PC-3 (cell line): ENCODE measurements at regions not wholly inside any gene's neighbourhood (a gene's known extent, or its start where the extent isn't known, plus 50 kb on each side); places are given as distances from the start of the nearest gene placed in this dataset.

Source experiments
- ATAC-seq: fragments of 200-7000 bp; cut with Tn5 transposase; 2 replicates; pipeline ENCODE4 v1.9.1; 2020; ENCODE audit warnings: mild to moderate bottlenecking, moderate library complexity
- BruUV-seq: library from RNA; stranded (reverse); fragments of 400-500 nt; replicated peaks from 2 replicates; lab custom pipeline; 2021; lab: Mats Ljungman, UMichigan
- CTCF ChIA-PET: fragments of 300-600 bp; sonication (Branson Sonifier 250); formaldehyde crosslinking; loops from one replicate; lab custom pipeline; 2022; ENCODE audit warnings: antibody characterized with exemption; lab: Charles Lee
- POLR2A ChIA-PET: fragments of 300-600 bp; sonication (Branson Sonifier 250); formaldehyde crosslinking; loops from one replicate; lab custom pipeline; 2022; ENCODE audit warnings: antibody characterized with exemption; ENCODE audit not compliant: unreplicated experiment; lab: Charles Lee
- DNase-seq: peaks from one replicate; pipeline ENCODE4 v3.0.0-alpha.2; 2015
- H2AFZ ChIP-seq: fragments of 300-600 bp; sonication (generic); 2 replicates; pipeline ENCODE4 v1.6.0; 2016; ENCODE audit warnings: antibody characterized with exemption, low read length
- H3F3A ChIP-seq: fragments of 300-600 bp; sonication (generic); one replicate; pipeline ENCODE4 v1.6.0; 2017; ENCODE audit warnings: antibody characterized with exemption, low read length, control low read depth, mild to moderate bottlenecking; ENCODE audit not compliant: unreplicated experiment
- H3K27ac ChIP-seq: fragments of 300-600 bp; sonication (generic); 2 replicates; pipeline ENCODE4 v1.5.1; 2016; ENCODE audit warnings: mild to moderate bottlenecking, low read length
- H3K27me3 ChIP-seq: fragments of 300-600 bp; sonication (generic); 2 replicates; pipeline ENCODE4 v1.6.1; 2016; ENCODE audit warnings: low read length, mixed read lengths
- H3K36me3 ChIP-seq: fragments of 300-600 bp; sonication (generic); 2 replicates; pipeline ENCODE4 v1.6.1; 2016; ENCODE audit warnings: low read depth, mixed run types, low read length, mixed read lengths
- H3K4me1 ChIP-seq: fragments of 300-600 bp; sonication (generic); 2 replicates; pipeline ENCODE4 v1.5.1; 2016; ENCODE audit warnings: low read length; ENCODE audit not compliant: insufficient read depth
- H3K4me2 ChIP-seq: fragments of 300-600 bp; sonication (generic); 2 replicates; pipeline ENCODE4 v1.6.0; 2016; ENCODE audit warnings: low read length
- H3K4me3 ChIP-seq: fragments of 300-600 bp; sonication (generic); 2 replicates; pipeline ENCODE4 v1.5.1; 2016; ENCODE audit warnings: mild to moderate bottlenecking, low read length, mixed read lengths
- H3K79me2 ChIP-seq: fragments of 300-600 bp; sonication (generic); 2 replicates; pipeline ENCODE4 v1.6.1; 2017; ENCODE audit warnings: low read length, mixed read lengths
- H3K9ac ChIP-seq: fragments of 300-600 bp; sonication (generic); 2 replicates; pipeline ENCODE4 v1.6.0; 2016; ENCODE audit warnings: mild to moderate bottlenecking, low read length
- H3K9me2 ChIP-seq: fragments of 300-600 bp; sonication (generic); replicated peaks from 2 replicates; pipeline ENCODE4 v1.6.1; 2016; ENCODE audit warnings: mixed run types, low read length, mixed read lengths
- H3K9me3 ChIP-seq: fragments of 300-600 bp; sonication (generic); 2 replicates; pipeline ENCODE4 v1.6.1; 2016; ENCODE audit warnings: low read length, mixed read lengths
- H4K20me1 ChIP-seq: fragments of 300-600 bp; sonication (generic); 2 replicates; pipeline ENCODE4 v1.6.1; 2016; ENCODE audit warnings: low read length, mixed read lengths
- EZH2 ChIP-seq: fragments of 300-600 bp; sonication (generic); IDR thresholded peaks from one replicate; pipeline ENCODE4 v1.6.1; 2017; ENCODE audit warnings: antibody characterized with exemption, mild to moderate bottlenecking, low read length; ENCODE audit not compliant: unreplicated experiment
- EZH2phosphoT487 ChIP-seq: fragments of 300-600 bp; sonication (generic); IDR thresholded peaks from 2 replicates; pipeline ENCODE4 v1.6.1; 2018; ENCODE audit warnings: mild to moderate bottlenecking, antibody characterized with exemption, low read length, borderline replicate concordance
- intact Hi-C: fragments of 100-400 bp; cut with micrococcal nuclease; formaldehyde crosslinking; loops from 2 replicates; pipeline ENCODE4 v1.9.0; 2023
- TF ChIP-seq, protein P1 (sequence below): fragments of 300-600 bp; sonication (generic); conservative IDR thresholded peaks from 2 replicates; pipeline ENCODE4 v1.5.1; 2017; ENCODE audit warnings: antibody characterized with exemption, low read depth, mild to moderate bottlenecking, low read length

DNA sequence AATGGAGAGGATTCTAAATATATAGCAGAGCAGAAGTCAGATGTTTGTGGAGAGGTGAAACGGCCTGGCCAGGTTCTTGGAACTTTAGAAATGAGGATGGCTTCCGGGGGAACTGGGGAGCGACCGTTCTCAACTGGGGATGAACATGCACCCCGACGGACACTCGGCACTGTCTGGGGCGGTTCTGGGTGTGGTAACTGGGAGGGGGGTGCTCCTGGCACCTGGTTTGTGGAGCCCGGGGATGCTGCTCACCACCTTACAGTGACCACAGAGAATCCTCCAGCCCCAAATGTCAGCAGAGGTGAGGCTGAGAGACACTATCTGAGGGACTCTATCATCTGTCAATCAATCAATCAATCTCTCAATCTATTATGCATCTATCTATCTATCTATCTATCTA, 69.0 kb upstream of the PPP2R3B start:
- POLR2A ChIA-PET: no interaction called here
- no peaks in the 10 kb centered on the region for H3K4me1 ChIP-seq
- TF ChIP-seq EZH2 (no peak), EZH2phosphoT487 (no peak)
- TF ChIP-seq, protein P1, sequence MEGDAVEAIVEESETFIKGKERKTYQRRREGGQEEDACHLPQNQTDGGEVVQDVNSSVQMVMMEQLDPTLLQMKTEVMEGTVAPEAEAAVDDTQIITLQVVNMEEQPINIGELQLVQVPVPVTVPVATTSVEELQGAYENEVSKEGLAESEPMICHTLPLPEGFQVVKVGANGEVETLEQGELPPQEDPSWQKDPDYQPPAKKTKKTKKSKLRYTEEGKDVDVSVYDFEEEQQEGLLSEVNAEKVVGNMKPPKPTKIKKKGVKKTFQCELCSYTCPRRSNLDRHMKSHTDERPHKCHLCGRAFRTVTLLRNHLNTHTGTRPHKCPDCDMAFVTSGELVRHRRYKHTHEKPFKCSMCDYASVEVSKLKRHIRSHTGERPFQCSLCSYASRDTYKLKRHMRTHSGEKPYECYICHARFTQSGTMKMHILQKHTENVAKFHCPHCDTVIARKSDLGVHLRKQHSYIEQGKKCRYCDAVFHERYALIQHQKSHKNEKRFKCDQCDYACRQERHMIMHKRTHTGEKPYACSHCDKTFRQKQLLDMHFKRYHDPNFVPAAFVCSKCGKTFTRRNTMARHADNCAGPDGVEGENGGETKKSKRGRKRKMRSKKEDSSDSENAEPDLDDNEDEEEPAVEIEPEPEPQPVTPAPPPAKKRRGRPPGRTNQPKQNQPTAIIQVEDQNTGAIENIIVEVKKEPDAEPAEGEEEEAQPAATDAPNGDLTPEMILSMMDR: no peak
- BruUV-seq: no TSS peak
- H3K27me3 ChIP-seq: no peaks in the 10 kb centered on the region
- no peak overlapping the region for H2AFZ ChIP-seq
- H3K27ac ChIP-seq: no peak overlapping the region
- H3K9me3 ChIP-seq: no peaks in the 10 kb centered on the region
- no peaks in the 10 kb centered on the region for H3K79me2 ChIP-seq
- no peaks in the 10 kb centered on the region for H3F3A ChIP-seq
- H3K36me3 ChIP-seq: no peaks in the 10 kb centered on the region
- intact Hi-C loops: no loop called here
- H3K4me3 ChIP-seq: no peak overlapping the region
- H3K4me2 ChIP-seq: no peak overlapping the region
- no peak for ATAC-seq
- H3K9ac ChIP-seq: no peak overlapping the region
- CTCF ChIA-PET: no interaction called here
- H4K20me1 ChIP-seq: no peaks in the 10 kb centered on the region
- DNase-seq: no peak
- no peaks in the 10 kb centered on the region for H3K9me2 ChIP-seq

DNA sequence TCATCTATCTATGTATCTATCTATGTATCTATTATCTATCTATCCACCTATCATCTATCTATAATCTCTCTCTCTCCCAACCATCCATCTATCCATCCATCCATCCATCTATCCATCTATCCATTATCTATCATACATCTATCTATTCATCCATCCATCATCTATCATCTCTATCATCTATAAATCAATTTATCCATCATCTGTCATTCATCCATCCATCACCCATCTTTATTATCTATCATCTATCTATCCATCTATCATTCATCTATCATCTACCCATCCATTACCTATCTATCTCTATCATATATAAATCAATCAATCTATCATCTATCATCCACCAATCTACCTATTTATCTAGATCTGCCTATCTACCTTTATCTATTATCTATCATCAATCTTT, 69.4 kb upstream of the PPP2R3B start:
- ChIA-PET CTCF (no interaction called here), POLR2A (no interaction called here)
- ATAC-seq (no peak), DNase-seq (no peak)
- Histone ChIP-seq H3K27me3 (no peaks in the 10 kb centered on the region), H3F3A (no peaks in the 10 kb centered on the region), H3K4me3 (no peak overlapping the region), H3K4me1 (no peaks in the 10 kb centered on the region), H2AFZ (no peak overlapping the region), H3K9me2 (no peaks in the 10 kb centered on the region), H3K9ac (no peak overlapping the region), H3K4me2 (no peak overlapping the region), H3K79me2 (no peaks in the 10 kb centered on the region), H3K27ac (no peak overlapping the region), H3K36me3 (no peaks in the 10 kb centered on the region), H4K20me1 (no peaks in the 10 kb centered on the region), H3K9me3 (no peaks in the 10 kb centered on the region)
- TF ChIP-seq EZH2phosphoT487: no peak
- TF ChIP-seq EZH2: no peak
- TF ChIP-seq, protein P1: no peak
- intact Hi-C loops: no loop called here
- BruUV-seq: no TSS peak

DNA sequence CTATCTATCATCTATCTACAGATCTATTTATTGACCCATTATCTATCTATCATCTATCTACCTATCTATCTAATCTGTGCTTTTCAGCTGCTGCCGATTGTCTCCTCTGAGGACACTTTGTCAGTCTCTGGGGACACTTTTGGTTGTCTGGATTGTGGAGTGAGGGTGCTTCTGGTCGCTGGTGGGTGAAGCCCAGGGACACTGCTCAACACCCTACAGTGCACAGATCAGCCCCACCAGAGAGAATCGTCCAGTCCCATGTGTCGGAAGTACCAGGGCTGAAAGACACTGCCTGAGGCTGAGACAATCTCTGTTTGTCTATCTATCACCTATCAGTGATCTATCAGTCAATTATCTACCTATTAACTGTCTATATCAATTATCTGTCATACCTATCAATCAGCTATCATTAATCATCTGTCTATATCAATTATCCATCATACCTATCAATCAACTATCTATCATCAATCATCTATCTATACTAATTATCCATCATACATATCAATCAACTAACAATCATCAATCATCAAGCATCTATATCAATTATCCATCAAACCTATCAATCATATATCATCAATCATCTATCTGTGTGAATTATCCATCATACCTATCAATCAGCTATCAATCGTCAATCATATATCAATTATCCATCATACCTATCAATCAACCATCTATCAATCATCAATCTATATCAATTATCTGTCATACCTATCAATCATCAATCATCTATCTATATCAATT, 70.0 kb upstream of the PPP2R3B start:
- H2AFZ ChIP-seq: no peak overlapping the region
- ATAC-seq (no peak), DNase-seq (no peak)
- CTCF ChIA-PET: no interaction called here
- H3K9ac ChIP-seq: no peak overlapping the region
- intact Hi-C loops: no loop called here
- H3K4me3 ChIP-seq: no peak overlapping the region
- no peaks in the 10 kb centered on the region for H3K36me3 ChIP-seq
- no peaks in the 10 kb centered on the region for H3K9me2 ChIP-seq
- TF ChIP-seq EZH2phosphoT487 (no peak), EZH2 (no peak)
- TF ChIP-seq, protein P1: no peak
- no peaks in the 10 kb centered on the region for H3K9me3 ChIP-seq
- H3K4me1 ChIP-seq: no peaks in the 10 kb centered on the region
- no peaks in the 10 kb centered on the region for H3K27me3 ChIP-seq
- no peaks in the 10 kb centered on the region for H4K20me1 ChIP-seq
- no peaks in the 10 kb centered on the region for H3F3A ChIP-seq
- no peak overlapping the region for H3K4me2 ChIP-seq
- POLR2A ChIA-PET: no interaction called here
- no TSS peak for BruUV-seq
- no peaks in the 10 kb centered on the region for H3K79me2 ChIP-seq
- no peak overlapping the region for H3K27ac ChIP-seq
